GM12878 (cell line): ENCODE measurements at regions not wholly inside any gene's neighbourhood (a gene's known extent, or its start where the extent isn't known, plus 50 kb on each side); places are given as distances from the start of the nearest gene placed in this dataset.

ENCODE experiments used
- ATAC-seq: fragments of 200-7000 bp; cut with Tn5 transposase; 3 replicates; pipeline ENCODE4 v1.9.1; 2020; ENCODE audit warnings: mild to moderate bottlenecking, moderate library complexity
- BruUV-seq: library from RNA; stranded (reverse); fragments of 400-500 nt; replicated peaks from 2 replicates; lab custom pipeline; 2021; lab: Mats Ljungman, UMichigan
- CTCF ChIA-PET: fragments of 300-600 bp; sonication (Branson Sonifier 250); formaldehyde crosslinking; extraction: SDS; loops from one replicate; lab custom pipeline; 2021; ENCODE audit warnings: inconsistent platforms; lab: Yijun Ruan, JAX
- POLR2A ChIA-PET: fragments of 350-600 bp; formaldehyde crosslinking; extraction: SDS; loops from one replicate; lab custom pipeline; 2021; ENCODE audit warnings: inconsistent platforms; lab: Charles Lee
- RAD21 ChIA-PET: fragments of 300-600 bp; sonication (Branson Sonifier 250); formaldehyde crosslinking; loops from one replicate; lab custom pipeline; 2023; ENCODE audit warnings: antibody characterized with exemption; ENCODE audit not compliant: unreplicated experiment; lab: Charles Lee
- SMC1A ChIA-PET: fragments of 300-600 bp; sonication (Branson Sonifier 250); formaldehyde crosslinking; loops from one replicate; lab custom pipeline; 2023; ENCODE audit not compliant: unreplicated experiment, uncharacterized antibody; lab: Charles Lee
- DNase-seq: peaks from one replicate; pipeline ENCODE4 v3.0.0-alpha.2; 2011; ENCODE audit warnings: low read depth, low spot score
- FAIRE-seq: peaks from 3 replicates; lab custom pipeline; 2011; peaks lifted over from hg19 to GRCh38; lab: Jason Lieb, UNC
- H2AFZ ChIP-seq: 2 replicates; pipeline ENCODE4 v1.6.0; 2011; ENCODE audit warnings: low read depth, low read length, control low read depth; ENCODE audit not compliant: control insufficient read depth
- H3K27ac ChIP-seq: 2 replicates; pipeline ENCODE4 v1.5.1; 2011; ENCODE audit warnings: control low read depth; ENCODE audit not compliant: control insufficient read depth, insufficient read depth
- H3K27me3 ChIP-seq, 2 experiments: replicated peaks in 1 of 2; 2 replicates each; pipeline versions ENCODE4 v1.6.0 to v1.6.1; 2011; ENCODE audit warnings: low read length in 1 of 2; ENCODE audit not compliant: control insufficient read depth in 2 of 2, insufficient read depth in 2 of 2
- H3K36me3 ChIP-seq, 2 experiments: 2 replicates each; pipeline ENCODE4 v1.5.1; 2011; ENCODE audit warnings: low read length in 1 of 2; ENCODE audit not compliant: control insufficient read depth in 2 of 2, insufficient read depth in 2 of 2
- H3K4me1 ChIP-seq: 2 replicates; pipeline ENCODE4 v1.6.1; 2011; ENCODE audit warnings: mild to moderate bottlenecking, low read length, moderate library complexity, mixed read lengths; ENCODE audit not compliant: control insufficient read depth, insufficient read depth
- H3K4me2 ChIP-seq: 2 replicates; pipeline ENCODE4 v1.6.0; 2011; ENCODE audit warnings: control low read depth; ENCODE audit not compliant: control insufficient read depth, insufficient read depth
- H3K4me3 ChIP-seq: fragments of 200-600 bp; sonication (generic); 2 replicates; pipeline ENCODE4 v1.5.1; 2016
- H3K79me2 ChIP-seq: 2 replicates; pipeline ENCODE4 v1.6.0; 2011; ENCODE audit warnings: low read length; ENCODE audit not compliant: control insufficient read depth, insufficient read depth
- H3K9ac ChIP-seq: 2 replicates; pipeline ENCODE4 v1.8.0; 2011; ENCODE audit warnings: low read length, control low read depth, mixed read lengths; ENCODE audit not compliant: control insufficient read depth, insufficient read depth
- H3K9me3 ChIP-seq: replicated peaks from 3 replicates; pipeline ENCODE4 v1.5.1; 2011; ENCODE audit warnings: mild to moderate bottlenecking, low read length; ENCODE audit not compliant: control insufficient read depth, insufficient read depth
- H4K20me1 ChIP-seq: 2 replicates; pipeline ENCODE4 v1.6.0; 2011; ENCODE audit not compliant: control insufficient read depth, insufficient read depth
- CBX3 ChIP-seq: fragments of 200-600 bp; sonication (generic); IDR thresholded peaks from 2 replicates; pipeline ENCODE4 v1.6.1; 2016; ENCODE audit warnings: low read depth, borderline replicate concordance
- EZH2 ChIP-seq: IDR thresholded peaks from 2 replicates; pipeline ENCODE4 v1.6.1; 2012; ENCODE audit warnings: low read depth, mild to moderate bottlenecking, control low read depth, inconsistent platforms, low read length, borderline replicate concordance; ENCODE audit not compliant: control insufficient read depth
- GABPA ChIP-seq: IDR thresholded peaks from 2 replicates; pipeline ENCODE4 v1.6.1; 2014; ENCODE audit warnings: antibody characterized with exemption, low read depth, mild to moderate bottlenecking, inconsistent platforms
- MEF2A ChIP-seq: IDR thresholded peaks from 2 replicates; pipeline ENCODE4 v1.6.1; 2011; ENCODE audit warnings: low read depth, mild to moderate bottlenecking, low read length, moderate library complexity; ENCODE audit not compliant: insufficient read depth
- NFIC ChIP-seq: IDR thresholded peaks from 2 replicates; pipeline ENCODE4 v1.6.1; 2012; ENCODE audit warnings: low read depth, mild to moderate bottlenecking, inconsistent platforms, low read length, moderate library complexity
- PML ChIP-seq: IDR thresholded peaks from 2 replicates; pipeline ENCODE4 v1.6.1; 2012; ENCODE audit warnings: low read length, inconsistent platforms
- RB1 ChIP-seq: fragments of 450-650 bp; formaldehyde crosslinking; IDR thresholded peaks from 2 replicates; pipeline ENCODE4 v1.6.1; 2017; ENCODE audit warnings: mild to moderate bottlenecking, borderline replicate concordance
- RELA ChIP-seq: fragments of 450-650 bp; IDR thresholded peaks from 2 replicates; pipeline ENCODE4 v1.8.0; 2014; ENCODE audit warnings: borderline replicate concordance; ENCODE audit not compliant: partially characterized antibody
- SREBF1 ChIP-seq: IDR thresholded peaks from 2 replicates; pipeline ENCODE4 v1.6.1; 2012; ENCODE audit warnings: mild to moderate bottlenecking, low read length
- whole genome bisulfite sequencing: methylation state at CpG from one replicate; pipeline ENCODE4 v1.1.6; 2016; ENCODE audit warnings: low lambda C conversion rate; ENCODE audit not compliant: insufficient replicate concordance, insufficient coverage; ENCODE audit errors: missing lambda C conversion rate; 5-methylcytosine and 5-hydroxymethylcytosine counted together
- in situ Hi-C: fragments of 300-500 bp; cut with MboI; formaldehyde crosslinking; loops from 9 replicates; pipeline ENCODE4 v1.14.3; 2018; ENCODE audit warnings: mixed read lengths
- intact Hi-C: fragments of 100-400 bp; cut with micrococcal nuclease; formaldehyde crosslinking; loops from one replicate; pipeline ENCODE4 v1.14.2; 2022; ENCODE audit not compliant: unreplicated experiment
- TF ChIP-seq, protein P1 (sequence below): IDR thresholded peaks from 2 replicates; pipeline ENCODE4 v1.6.1; 2011; ENCODE audit warnings: low read depth, mild to moderate bottlenecking, low read length, moderate library complexity, borderline replicate concordance; ENCODE audit errors: extremely low read depth

DNA sequence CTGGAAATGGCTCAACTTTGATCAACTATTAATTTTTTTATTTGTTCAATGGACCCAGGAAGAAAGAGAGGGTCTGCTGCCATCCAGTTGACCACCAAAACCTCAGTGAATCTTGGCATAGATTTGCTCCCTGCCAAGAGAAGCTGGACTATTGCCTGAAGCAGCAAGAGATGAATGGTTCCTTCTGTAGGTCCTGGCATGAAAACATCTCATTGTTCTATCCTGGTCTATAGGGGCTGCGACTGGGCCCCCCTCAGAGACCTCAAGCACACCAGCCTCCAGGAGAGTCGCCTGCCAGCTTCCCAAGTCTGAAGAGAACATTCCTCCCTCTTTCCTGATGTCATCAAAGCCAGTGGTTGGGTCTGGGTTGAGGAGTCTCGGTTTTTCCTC lies 204.9 kb downstream of the TMX1 start:
- H3K4me2 ChIP-seq: no peak overlapping the region
- no peaks in the 10 kb centered on the region for H3K9me3 ChIP-seq
- TF ChIP-seq RELA (no peak), NFIC (no peak), MEF2A (no peak), SREBF1 (no peak), RB1 (no peak), GABPA (no peak), CBX3 (no peak), EZH2 (no peak), PML (no peak)
- TF ChIP-seq, protein P1, sequence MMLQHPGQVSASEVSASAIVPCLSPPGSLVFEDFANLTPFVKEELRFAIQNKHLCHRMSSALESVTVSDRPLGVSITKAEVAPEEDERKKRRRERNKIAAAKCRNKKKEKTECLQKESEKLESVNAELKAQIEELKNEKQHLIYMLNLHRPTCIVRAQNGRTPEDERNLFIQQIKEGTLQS: no peak
- no peak overlapping the region for H3K27ac ChIP-seq
- 2% methylated on average over 3 of the region's 3 CpGs for WGBS
- H4K20me1 ChIP-seq: no peaks in the 10 kb centered on the region
- H3K27me3 ChIP-seq: no peaks in the 10 kb centered on the region
- no peak overlapping the region for H3K9ac ChIP-seq
- no peaks in the 10 kb centered on the region for H3K36me3 ChIP-seq
- no peaks in the 10 kb centered on the region for H3K4me1 ChIP-seq
- POLR2A ChIA-PET: no interaction called here
- no peak overlapping the region for H2AFZ ChIP-seq
- intact Hi-C loops (no loop called here), in situ Hi-C loops (no loop called here)
- no peaks in the 10 kb centered on the region for H3K79me2 ChIP-seq
- RAD21 ChIA-PET: no interaction called here
- H3K4me3 ChIP-seq: no peak overlapping the region
- DNase-seq: no peak
- no peak for FAIRE-seq
- ATAC-seq: no peak
- SMC1A ChIA-PET: no interaction called here
- BruUV-seq: no TSS peak
- CTCF ChIA-PET: no interaction called here
